NCI-H345 (cell line): ENCODE measurements at regions not wholly inside any gene's neighbourhood (a gene's known extent, or its start where the extent isn't known, plus 50 kb on each side); places are given as distances from the start of the nearest gene placed in this dataset.
A peak's percentile ranks its signal among the peaks of the same experiment; 100 is the strongest.
"Not testable (repeated sequence)": the region's sequence is repeated elsewhere in the genome, so short reads cannot be mapped to it uniquely, and the experiment has no call there.

Experiments used
- DNase-seq: peaks from one replicate; lab custom pipeline; 2025; lab: John Stamatoyannopoulos, UW

DNA sequence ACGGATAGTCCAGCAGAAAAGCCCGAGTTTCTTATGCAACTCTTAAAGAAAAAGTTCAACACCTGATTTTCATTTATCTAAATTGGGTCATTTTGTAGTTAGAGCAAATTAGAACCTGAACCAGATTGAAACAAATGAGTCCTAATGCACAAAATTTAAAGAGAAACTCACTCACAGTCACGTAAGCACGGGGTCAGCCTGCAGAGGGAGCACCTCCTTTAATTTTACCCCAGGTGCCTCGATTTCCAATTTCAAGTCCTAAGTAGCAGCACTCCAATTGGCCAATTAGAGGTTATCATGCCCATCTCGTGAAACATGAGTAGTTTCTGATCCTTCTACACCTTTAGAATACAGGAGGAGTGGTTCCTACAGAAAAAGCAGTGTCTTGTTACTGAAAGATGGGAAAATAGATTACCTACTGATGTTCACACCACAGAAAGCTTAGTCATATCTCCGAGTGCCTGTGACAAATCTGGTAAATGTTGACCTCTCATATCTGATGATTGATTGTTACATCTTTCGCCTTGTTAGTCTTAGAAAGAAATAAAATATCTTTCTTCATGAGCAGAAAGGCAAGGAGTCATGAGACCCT is 1929.8 kb upstream of the LRRTM1 start:
- no peak for DNase-seq

DNA sequence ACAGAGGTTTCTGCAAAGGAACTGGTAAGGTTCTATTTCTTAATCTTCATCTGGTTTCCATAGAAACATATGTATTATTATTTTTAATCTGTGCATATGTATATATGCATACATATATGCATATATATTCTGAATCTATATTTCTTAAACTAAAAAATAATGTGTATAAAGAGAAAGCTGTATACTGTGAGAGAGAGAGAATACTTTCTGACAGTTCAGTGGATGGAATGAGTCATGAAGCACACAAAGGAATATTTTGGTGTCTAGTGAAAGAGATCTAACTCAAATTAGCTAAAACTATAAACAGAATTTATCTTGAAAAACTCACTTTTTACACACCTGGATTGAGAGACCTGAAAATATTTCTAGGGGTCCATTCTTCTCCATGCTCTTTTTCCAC is 1929.3 kb upstream of the LRRTM1 start:
- no peak for DNase-seq

DNA sequence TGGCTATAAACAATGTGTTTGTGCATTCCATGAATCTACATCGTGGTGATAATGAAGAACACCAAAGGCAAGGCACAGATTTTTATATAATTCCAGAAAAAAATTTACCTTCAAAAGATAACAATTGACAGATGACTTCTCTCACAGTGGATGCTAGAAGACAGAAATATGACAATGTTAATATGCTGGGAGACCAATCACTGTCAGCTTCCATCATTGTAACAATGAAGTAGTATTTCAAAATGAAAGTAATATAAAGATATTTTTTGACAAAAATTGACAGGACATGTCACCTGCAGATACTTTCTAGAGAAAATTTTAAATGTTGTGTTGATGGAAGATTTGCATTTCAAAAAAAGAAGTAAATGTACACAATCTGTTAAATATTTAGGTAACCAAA is 1925.9 kb upstream of the LRRTM1 start:
- DNase-seq, result no peak

DNA sequence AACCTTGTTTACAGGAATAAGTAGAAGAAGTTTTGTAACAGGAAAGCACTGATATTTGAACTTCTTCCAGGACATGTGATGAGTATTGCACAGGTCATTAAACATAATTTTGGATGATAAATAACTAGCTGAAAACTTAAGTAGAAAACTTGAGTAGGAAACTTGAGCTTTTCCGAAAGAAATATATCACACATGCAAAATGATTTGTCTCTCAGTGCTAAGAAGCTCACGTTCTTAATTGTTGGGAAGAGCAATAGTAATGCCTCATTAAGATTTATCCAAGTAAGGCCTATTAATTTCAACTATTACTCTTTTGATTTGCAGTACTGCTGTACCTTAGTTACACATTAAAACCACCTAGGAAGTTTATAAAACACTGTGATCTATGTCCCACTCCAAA is 1921.9 kb upstream of the LRRTM1 start:
- DNase-seq, result no peak

DNA sequence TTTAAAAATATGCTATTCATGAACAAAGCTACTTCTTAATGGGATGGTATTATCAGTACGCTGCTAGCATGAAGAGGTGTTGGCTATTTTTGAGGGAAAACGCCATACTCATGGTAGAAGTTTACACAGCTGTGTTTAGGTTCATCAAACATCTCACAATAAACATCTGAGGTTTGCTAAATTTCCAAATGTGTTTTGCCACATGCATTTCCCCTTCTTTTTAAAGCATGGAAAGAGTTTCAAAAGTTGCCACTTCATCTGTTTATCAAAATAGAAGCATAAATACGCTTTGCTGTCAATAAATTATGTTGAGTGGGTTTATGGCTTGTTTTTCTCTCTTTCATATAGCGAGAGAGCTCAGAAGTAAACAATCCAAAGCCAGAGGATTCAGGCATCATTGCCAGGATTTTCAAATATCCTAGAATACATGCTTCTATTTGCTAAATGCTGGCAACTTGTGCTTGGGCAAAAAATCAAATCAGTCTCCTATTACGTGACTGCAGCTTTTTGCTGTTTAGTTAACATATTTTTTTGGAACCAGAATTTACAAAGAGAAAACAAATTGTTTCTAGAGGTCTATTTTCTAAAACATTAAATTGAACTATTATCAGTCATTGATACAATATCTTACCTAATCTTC is 1919.9 kb upstream of the LRRTM1 start:
- peak; percentile 71 for DNase-seq

DNA sequence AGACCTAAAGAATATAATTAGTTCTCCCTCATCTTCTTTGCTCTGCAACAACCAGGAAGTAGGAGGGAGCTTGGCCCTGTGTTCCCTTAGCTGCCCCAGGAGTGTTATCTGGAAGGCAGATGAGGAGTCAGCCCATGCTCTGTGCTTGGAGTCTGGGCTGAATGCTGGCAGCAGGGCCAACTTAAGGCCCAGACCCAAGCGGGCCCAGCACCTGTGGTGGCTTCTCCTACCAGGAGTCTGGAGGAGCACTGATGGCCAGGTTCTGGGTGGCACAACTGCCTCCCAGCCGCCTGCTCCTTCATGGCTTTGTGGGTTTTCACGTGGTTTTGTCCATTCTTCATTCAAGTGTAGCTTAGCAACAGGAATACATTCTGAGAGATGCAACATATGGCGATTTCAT is 1910.7 kb upstream of the LRRTM1 start:
- DNase-seq, result no peak

DNA sequence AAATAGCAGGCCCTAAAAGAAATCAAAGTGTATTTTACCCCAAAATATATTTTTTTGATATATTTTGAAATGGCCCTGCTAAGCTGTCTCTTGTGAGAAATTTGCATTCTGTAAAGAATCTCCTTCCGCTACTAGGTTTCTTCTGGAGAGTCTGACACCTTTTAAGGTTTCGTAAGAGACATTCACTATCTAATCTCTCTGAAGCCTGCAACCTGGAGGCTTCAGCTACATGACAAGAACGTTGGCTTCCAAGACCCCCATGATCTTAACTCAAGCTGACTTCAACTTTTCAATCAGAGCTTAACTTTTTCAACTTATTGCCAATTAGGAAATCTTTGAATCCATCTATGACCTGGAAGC is 1894.9 kb upstream of the LRRTM1 start:
- DNase-seq, result no peak

DNA sequence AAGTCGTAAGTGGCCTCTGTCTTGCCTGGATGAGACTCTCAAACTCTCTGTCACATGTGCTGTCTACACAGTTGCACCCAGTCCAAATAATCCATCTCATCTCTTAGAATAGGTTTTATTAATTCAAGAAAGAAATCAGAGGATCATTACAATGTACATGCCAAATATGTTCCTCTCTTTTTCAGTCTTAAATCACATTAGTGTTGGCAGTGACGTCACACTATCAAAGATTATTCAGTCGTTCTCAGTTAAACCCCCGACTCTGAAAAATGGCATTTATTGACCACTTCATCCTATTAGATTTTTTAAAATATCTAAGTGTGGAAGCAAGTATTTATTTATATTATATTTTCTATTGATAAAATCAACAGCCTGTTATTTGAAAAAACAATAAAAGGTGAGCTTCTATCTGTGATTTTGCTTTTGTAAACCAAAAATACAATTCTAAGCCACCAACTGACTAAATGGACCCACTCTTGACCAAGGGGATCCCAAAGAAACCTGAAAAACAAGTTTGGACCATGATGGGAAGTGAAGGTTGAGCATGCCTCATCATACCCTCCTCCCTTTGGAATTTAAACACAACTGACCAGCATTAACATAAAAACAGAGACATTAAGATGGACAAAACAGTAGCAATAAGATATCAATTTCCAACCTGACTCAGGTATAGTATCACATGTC is 1894.4 kb upstream of the LRRTM1 start:
- no peak for DNase-seq

DNA sequence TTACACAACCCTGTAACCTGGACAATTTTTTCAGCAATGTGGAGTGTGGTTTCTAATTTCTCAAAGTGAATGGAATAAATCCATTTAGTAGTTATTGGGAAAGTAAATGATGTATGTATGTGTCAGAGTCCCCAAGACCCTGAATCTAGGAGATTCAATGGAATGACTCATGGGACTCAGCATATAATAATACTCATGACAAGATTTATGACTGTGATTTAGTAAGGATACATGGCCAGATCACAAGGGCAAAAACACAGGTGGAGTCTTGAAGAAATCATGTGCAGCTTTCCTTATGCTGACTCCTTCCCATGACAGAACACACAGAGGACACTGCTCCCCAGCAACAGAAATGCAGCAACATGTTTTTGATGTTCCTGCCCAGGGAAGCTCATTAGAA is 1877.7 kb upstream of the LRRTM1 start:
- no peak for DNase-seq

DNA sequence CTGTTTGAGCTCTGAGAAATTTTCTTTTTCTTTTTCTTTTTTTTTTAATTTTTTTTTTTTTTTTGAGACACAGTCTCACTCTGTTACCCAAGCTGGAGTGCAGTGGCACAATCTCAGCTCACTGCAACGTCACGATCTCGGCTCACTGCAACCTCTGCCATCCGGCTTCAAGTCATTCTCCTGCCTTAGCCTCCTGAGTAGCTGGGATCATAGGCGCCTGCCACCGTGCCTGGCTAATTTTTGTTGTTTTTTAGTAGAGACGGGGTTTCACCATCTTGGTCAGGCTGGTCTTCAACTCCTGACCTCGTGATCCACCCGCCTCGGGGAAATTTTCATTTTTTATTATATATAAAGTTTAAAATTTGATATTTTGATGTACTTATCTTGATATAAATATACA is 1870.7 kb upstream of the LRRTM1 start:
- DNase-seq, result not testable (repeated sequence)

DNA sequence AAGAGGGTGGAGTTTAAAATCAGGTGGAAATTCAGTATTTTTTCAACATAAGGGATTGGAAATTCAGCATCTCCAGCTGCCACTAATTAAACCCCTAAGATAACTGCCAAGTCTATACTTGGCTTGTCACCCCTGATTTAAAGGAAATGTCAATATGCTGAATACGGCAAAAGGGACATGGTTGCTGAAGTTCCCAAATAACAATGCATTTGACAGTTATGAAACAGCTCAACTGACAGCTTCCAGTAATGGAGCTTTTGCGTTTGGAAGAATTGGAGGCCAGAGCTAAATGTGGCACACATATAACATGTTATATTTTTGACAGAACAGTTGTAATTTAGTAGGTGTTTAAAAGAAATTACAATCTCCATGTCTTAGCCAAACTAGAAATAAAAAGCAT is 1867.9 kb upstream of the LRRTM1 start:
- no peak for DNase-seq

DNA sequence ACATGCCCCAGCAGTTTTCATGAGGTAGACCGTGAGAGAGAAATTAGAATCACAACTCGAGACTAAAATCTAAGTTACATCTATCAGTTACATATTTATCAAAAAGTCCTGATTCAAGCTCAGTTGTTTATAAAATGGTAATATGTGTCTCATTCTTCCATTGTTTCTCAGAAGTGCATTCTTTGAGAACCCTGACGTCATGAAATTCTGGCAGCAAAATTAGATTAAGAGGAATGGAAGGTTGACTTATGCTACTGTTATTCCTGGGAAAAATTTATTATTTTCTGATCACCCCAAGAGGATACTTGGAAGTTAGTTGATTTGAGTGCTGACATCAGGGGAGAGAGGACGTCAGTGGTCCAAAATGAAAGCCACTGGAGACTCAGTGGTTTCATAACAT is 1864.8 kb upstream of the LRRTM1 start:
- DNase-seq, result no peak

DNA sequence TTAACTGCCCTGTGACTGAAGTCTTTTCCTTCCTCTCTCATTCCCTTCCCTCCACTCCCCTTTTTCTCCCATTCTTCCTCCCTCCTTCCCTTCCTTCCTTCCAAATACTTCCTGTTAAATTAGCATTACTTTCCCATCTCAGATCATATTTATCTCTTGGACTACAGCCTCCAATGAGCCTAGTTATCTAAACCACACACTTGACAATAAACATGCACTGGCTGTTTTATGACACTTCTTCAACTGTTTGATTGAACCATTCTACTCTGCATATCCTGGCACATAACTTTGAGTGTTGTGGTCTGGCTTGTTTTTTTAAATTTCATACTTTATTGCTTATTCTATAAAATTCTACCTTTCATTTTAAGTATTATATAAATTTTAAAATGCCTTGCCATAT is 1860.8 kb upstream of the LRRTM1 start:
- no peak for DNase-seq

DNA sequence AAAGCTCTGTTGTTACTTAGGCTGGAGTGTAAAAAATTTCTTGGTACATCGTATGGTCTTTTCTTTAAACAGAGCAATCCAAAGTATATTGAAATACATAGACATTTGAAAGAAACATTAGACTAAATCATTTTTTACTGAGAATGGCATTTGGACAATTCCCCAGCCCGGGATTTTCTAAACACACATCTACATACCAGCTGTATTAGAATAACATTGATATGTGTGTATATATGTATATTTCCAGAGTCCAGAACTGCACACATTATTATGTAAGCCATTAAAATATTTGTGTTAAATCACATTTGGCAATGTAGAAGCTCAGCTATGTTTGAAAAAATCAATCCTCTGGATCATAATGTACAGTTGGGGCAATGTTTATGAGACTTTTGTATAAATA is 1853.6 kb upstream of the LRRTM1 start:
- DNase-seq, result no peak

DNA sequence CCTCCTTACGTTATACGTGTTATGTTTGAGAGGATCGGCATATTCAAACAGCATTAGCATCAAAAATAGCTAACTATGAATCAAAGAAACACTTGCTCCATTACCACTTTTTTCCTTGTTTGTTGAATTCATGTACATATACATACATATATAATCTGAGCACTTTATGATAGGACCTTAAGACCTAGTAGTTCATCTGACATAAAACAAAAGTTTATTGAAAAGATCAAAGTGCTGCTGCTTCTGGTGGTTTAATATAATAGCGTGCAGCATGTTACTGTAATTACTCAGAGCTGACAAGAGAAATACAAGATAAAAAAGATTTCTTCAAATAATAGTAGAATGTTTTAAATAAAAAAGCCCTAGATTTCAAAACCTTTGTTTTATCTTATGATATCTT is 1850.9 kb upstream of the LRRTM1 start:
- DNase-seq, result no peak

DNA sequence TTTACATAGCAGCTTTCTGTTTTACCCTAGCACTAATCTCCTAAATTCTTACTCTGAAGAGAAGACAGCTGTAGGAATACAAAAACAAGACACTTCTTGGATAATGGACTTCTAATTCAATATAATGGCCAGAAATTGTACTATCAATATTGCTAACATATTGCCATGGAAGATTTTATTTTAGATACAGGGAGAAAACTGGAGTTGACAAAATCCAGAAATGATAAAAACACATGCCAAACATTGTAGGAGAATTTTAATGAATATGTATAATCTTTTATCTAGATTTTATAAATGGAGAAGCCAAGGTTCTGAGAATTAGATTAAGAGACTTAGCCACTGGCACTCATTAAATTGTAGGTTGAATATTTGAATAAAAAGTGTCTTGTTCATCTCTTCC is 1838.8 kb upstream of the LRRTM1 start:
- DNase-seq, result no peak

DNA sequence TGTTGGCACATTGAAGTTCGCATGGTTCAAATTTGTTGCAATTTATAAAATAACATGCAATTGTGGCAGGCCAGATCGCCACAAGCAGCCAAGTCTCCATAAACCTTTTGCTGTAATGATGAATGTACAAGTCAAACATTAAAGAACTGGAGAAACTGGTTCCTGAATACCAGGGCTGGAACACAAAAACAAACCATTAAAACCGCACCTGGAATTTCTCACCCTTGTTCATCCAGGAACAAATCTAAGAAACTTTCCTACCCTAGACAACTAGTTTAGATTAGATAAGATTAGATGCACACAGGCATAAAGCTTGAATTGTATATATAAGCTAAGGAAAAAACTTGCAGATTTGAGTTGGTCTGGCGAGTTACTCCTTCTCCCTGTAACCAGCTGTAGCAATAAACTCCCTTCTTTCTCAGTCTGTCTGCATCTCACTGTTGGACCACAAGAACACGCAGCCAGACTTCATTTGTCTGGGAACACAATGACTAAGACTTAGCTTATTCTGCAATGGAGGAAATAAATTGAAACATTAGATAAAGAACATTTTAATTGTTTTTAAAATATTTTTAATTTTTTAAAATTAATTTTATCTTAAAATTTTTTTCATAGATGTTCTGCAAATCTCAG is 1835.5 kb upstream of the LRRTM1 start:
- no peak for DNase-seq

DNA sequence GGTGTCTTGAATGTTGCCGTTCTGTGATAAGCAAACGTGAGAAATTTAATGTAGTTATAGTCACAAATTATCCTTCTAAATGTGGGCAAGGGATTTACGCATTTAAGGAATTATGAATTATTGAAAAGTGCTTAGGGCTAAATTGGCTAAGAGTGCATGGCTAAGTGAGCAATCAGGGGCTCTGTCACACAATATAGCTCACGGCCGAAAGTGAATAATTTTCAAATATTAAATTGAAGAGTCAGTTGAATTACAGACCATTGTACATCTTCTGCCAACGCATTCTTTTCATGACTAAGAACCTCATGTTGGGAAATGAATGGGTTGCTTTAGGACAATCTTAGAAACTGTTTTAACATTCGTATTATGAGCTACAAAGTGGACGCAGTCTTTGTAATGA is 1832.9 kb upstream of the LRRTM1 start:
- no peak for DNase-seq

DNA sequence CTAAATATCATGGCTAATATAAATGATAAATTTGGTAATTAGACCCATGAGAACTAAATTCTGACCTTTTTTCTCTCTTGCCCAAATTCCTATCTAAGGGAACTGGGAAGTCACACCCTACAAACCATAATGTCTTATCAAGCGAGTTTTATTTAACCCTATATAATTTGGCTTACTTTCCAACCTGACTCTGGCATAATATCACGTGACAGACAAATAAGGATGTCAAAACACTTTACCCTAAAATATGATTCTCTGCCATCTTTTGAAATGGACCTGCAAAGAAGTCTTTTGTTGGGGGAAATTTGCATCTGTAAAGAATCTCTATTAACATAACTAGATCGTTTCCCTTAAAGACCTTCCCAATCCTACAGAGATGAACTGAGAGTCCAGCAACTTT is 1823.5 kb upstream of the LRRTM1 start:
- no peak for DNase-seq

DNA sequence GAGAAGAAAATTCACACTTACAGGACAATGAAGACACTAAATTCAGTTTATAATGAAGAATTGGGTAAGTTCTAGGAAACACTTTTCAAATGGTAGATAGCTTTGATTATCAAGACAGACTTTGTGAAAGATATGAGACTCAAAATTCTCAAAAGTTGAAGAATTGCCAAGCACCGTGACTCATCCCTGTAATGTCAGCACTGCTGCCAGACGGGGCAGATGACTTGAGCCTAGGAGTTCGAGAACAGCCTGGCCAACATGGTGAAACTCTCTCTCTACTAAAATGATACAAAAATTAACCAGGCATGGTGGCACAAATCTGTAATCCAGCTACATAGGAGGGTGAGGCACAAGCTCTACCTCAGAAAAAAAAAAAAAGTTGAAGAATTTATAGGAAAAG is 1820.1 kb upstream of the LRRTM1 start:
- no peak for DNase-seq

DNA sequence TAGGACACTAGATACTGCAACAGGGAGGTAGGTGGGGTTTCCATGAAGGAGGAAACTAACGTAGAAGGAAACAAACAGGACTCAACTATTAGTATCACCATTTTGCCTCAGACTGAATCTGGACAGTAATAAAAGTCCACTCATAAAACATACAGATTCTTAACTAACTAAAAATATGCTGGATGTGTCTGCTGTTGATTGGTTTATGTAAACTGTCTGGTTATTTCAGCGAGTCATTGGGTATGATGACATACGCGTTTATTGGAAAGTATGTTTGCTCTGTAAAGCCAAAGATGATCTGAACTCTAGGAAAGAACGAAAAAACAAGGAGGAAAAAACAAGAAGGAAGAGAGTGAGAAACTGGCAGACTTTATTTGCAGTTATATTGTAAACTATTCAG is 1816.1 kb upstream of the LRRTM1 start:
- DNase-seq, result no peak

DNA sequence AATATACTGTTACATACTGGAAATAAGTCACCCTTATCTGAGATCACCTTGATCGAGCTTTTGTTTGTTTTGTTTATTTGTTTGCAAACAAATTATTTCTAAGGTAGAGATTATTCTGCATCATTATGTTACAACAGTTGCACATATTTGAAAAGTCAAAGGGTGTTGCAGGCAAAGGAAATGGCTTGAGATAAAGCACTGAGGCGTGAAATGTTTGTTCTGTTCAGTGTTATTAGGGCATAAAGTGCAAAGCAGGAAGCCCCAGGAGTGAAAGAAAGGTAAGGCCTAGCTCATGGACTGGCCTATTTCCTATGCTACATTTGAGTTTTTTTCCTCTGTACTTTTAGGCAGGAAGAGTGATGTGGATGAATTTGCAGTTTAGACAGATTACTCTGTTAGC is 1815.6 kb upstream of the LRRTM1 start:
- peak; percentile 42 for DNase-seq

DNA sequence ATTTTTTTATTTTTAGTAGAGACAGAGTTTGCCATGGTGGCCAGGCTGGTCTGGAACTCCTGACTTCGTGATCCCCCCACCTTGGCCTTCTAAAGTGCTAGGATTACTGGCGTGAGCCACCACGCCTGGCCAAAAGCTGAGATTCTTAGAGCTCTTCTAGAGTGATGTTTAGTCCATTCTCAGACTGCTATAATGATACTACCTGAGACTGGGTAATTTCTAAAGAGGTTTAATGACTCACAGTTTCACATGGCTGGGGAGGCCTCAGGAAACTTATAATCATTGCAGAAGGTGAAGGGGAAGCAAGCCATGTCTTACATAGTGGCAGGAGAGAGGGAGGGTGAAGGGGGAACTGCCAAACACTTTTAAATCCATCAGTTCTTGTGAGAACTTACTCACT is 1804.9 kb upstream of the LRRTM1 start:
- DNase-seq, result no peak
